ENCODE measurements at regions not wholly inside any gene's neighbourhood (a gene's known extent, or its start where the extent isn't known, plus 50 kb on each side); places are given as distances from the start of the nearest gene placed in this dataset.

- ChIA-PET CTCF (no interaction called here), POLR2A (no interaction called here)
- Mint-ChIP-seq H3K4me3 (no peak overlapping the region), H3K4me1 (peaks cover 8% of the 10 kb centered on the region), H3K27me3 (peaks cover 4% of the 10 kb centered on the region), H3K27ac (no peak overlapping the region), H3K36me3 (ENCODE audit: low read depth) (no peaks in the 10 kb centered on the region), H3K9me3 (no peaks in the 10 kb centered on the region)
- no peak for TF ChIP-seq CTCF (IDR thresholded peaks at IDR 0.05)
- DNase-seq (no peak), ATAC-seq (ENCODE audit: low read depth) (no peak)
- intact Hi-C loops (cut with micrococcal nuclease), result no loop called here
These were observed 67.0 kb upstream of the TCF4 start for GRCh38 chr18:55654986-55655385.

- TF ChIP-seq CTCF (IDR thresholded peaks at IDR 0.05), result no peak
- H3K9me3 Mint-ChIP-seq, result no peaks in the 10 kb centered on the region
- no peaks in the 10 kb centered on the region for H3K4me1 Mint-ChIP-seq
- no peaks in the 10 kb centered on the region for H3K36me3 Mint-ChIP-seq (ENCODE audit: low read depth)
- DNase-seq (no peak), ATAC-seq (ENCODE audit: low read depth) (no peak)
- ChIA-PET CTCF (no interaction called here), POLR2A (no interaction called here)
- no peaks in the 10 kb centered on the region for H3K27me3 Mint-ChIP-seq
- H3K27ac Mint-ChIP-seq, result no peak overlapping the region
- intact Hi-C loops (cut with micrococcal nuclease), result no loop called here
- no peak overlapping the region for H3K4me3 Mint-ChIP-seq
These were observed 63.2 kb upstream of the TCF4 start for GRCh38 chr18:55651236-55651635.

DNA sequence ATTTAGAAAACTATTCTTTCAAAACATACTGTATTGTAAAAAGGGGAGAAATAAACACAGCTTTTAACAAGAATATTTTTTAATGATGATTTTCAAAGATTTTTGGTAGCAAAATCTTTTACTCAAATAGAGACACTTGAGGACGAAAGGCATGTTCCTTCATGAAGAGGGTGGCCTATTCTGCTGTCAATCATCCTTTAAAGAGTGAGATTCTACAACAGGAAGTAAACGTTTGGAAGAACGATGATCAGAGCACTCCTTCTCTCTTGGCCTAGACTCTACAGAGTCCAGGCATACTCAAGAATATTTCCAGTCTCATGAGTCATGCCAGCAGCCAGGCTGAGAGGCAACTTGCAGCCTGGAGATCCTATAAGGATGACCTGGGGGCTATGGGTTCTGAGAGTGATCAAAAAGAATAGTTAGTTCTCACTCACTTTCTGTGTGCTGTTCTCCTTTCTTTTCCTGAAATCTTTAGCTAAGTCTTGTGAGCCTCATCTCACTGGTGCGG, 62.4 kb upstream of the TCF4 start:
- ChIA-PET POLR2A (no interaction called here), CTCF (no interaction called here)
- no peak for ATAC-seq (ENCODE audit: low read depth)
- intact Hi-C loops (cut with micrococcal nuclease), result no loop called here
- Mint-ChIP-seq H3K27me3 (no peaks in the 10 kb centered on the region), H3K4me3 (no peak overlapping the region), H3K27ac (no peak overlapping the region), H3K36me3 (ENCODE audit: low read depth) (no peaks in the 10 kb centered on the region), H3K9me3 (no peaks in the 10 kb centered on the region), H3K4me1 (no peaks in the 10 kb centered on the region)
- TF ChIP-seq CTCF (IDR thresholded peaks at IDR 0.05), result no peak
- DNase-seq, result no peak

GRCh38 chr18:55647331-55647730, 59.3 kb upstream of the TCF4 start:
- Mint-ChIP-seq H3K36me3 (ENCODE audit: low read depth) (no peaks in the 10 kb centered on the region), H3K4me3 (no peak overlapping the region), H3K27ac (no peak overlapping the region), H3K27me3 (no peaks in the 10 kb centered on the region), H3K4me1 (no peaks in the 10 kb centered on the region), H3K9me3 (no peaks in the 10 kb centered on the region)
- DNase-seq (no peak), ATAC-seq (ENCODE audit: low read depth) (no peak)
- no peak for TF ChIP-seq CTCF (IDR thresholded peaks at IDR 0.05)
- intact Hi-C loops (cut with micrococcal nuclease), result no loop called here
- ChIA-PET CTCF (no interaction called here), POLR2A (no interaction called here)

DNA sequence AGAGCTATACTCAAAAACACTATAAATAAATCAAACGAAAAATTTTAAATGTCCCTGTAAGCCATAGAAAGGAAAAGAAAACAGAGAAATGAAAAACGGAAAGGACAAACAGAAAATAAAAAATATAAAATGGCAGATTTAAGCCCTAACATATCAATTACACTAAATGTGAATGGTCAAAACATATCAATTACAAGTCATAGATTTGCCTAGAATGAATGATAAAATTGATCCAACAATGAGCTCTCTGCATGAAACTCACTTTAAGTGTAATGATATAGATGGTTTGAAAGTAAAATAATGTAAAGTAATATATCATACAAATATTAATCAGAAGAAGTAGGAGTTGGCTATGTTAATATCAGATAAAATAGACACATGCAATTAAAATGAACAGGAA, 54.2 kb upstream of the TCF4 start:
- intact Hi-C loops (cut with micrococcal nuclease), result no loop called here
- Mint-ChIP-seq H3K4me1 (no peaks in the 10 kb centered on the region), H3K27ac (no peak overlapping the region), H3K36me3 (ENCODE audit: low read depth) (no peaks in the 10 kb centered on the region), H3K4me3 (no peak overlapping the region), H3K9me3 (peaks cover 10% of the 10 kb centered on the region), H3K27me3 (no peaks in the 10 kb centered on the region)
- ATAC-seq (ENCODE audit: low read depth) (no peak), DNase-seq (no peak)
- POLR2A ChIA-PET, result no interaction called here
- no peak for TF ChIP-seq CTCF (IDR thresholded peaks at IDR 0.05)
- CTCF ChIA-PET, result no interaction called here

Measured in activated B cell treated with CpG ODN at 0.5 μM for 24 hours (primary cell).